HL-60/S4 (cell line): ENCODE measurements at regions not wholly inside any gene's neighbourhood (a gene's known extent, or its start where the extent isn't known, plus 50 kb on each side); places are given as distances from the start of the nearest gene placed in this dataset.
"Not testable (repeated sequence)": the region's sequence is repeated elsewhere in the genome, so short reads cannot be mapped to it uniquely, and the experiment has no call there.

Experiments
- in situ Hi-C: fragments of 300-500 bp; cut with MboI; formaldehyde crosslinking; loops from 2 replicates; pipeline ENCODE4 v1.14.3; 2022; ENCODE audit warnings: low sequenced_read_pairs

DNA sequence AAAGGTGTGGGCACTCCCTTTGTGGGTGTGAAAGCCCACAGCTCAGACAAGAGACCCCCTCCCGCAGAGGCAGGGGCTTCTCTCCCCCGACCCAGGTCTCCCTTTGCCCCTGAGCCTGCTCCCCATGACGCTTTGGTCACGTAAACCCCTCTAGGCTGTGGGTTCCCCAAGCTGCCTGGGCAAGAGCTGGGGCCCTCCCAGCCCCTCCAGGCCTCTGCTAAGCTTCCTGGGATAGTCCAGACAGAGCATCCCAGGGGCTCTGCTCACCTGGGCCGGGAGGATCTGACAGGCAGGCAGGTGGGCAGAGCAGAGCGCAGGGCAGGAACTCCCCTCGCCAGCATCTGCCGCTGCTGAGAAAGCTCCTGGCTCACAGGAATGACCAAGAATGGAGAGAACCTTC is 177.3 kb downstream of the BANP start:
- in situ Hi-C loops: no loop called here

- in situ Hi-C loops: not testable (repeated sequence)
Observed at GRCh38 chr16:88129133-88129532, 177.9 kb downstream of the BANP start.

- in situ Hi-C loops: no loop called here
Observed at GRCh38 chr16:88130016-88130415, 178.8 kb downstream of the BANP start.

DNA sequence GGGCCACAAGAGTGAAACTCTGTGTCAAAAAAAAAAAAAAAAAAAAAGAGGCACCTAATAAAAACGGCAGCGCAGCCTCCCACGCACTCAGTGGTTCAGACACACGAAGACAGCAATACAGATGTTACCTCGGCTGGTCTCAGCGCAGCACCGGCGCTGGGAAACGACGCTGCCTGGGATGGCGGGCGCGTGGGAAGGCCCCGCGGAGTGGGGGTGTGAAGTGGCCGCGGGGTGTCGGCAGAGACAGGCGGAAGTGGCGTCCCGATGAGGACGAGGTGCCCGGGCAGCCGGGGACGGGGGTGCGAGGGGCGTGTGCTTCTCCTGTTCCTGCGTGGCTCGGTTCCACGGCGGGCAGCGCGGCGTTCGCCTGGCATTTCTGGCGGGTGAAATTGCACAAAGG is 179.4 kb downstream of the BANP start:
- in situ Hi-C loops: no loop called here

DNA sequence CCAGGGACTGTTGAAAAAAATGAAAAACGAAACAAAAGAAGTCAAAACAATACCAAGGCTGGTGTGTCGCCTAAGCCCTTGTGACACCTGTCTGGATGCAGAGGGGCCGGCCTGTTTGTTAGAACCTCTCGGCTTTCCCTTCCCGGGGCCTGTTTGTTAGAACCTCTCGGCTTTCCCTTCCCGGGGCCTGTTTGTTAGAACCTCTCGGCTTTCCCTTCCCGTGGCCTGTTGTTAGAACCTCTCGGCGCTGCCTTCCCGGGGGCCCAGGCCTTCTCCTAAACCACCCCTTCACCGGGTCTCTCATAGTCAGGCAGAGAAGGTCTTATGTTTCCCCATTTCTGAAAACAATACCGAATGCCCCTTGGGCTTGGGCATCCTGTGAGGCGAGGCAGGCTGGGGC is 180.0 kb downstream of the BANP start:
- in situ Hi-C loops: no loop called here

- in situ Hi-C loops: no loop called here
Observed at GRCh38 chr16:88131966-88132365, 180.7 kb downstream of the BANP start.

GRCh38 chr16:88132836-88133506 is 181.7 kb downstream of the BANP start:
- in situ Hi-C loops: no loop called here

- in situ Hi-C loops: no loop called here
Observed at GRCh38 chr16:88133507-88133843, 182.2 kb downstream of the BANP start.

- in situ Hi-C loops: not testable (repeated sequence)
Observed at GRCh38 chr16:88134172-88134898, 183.1 kb downstream of the BANP start.

DNA sequence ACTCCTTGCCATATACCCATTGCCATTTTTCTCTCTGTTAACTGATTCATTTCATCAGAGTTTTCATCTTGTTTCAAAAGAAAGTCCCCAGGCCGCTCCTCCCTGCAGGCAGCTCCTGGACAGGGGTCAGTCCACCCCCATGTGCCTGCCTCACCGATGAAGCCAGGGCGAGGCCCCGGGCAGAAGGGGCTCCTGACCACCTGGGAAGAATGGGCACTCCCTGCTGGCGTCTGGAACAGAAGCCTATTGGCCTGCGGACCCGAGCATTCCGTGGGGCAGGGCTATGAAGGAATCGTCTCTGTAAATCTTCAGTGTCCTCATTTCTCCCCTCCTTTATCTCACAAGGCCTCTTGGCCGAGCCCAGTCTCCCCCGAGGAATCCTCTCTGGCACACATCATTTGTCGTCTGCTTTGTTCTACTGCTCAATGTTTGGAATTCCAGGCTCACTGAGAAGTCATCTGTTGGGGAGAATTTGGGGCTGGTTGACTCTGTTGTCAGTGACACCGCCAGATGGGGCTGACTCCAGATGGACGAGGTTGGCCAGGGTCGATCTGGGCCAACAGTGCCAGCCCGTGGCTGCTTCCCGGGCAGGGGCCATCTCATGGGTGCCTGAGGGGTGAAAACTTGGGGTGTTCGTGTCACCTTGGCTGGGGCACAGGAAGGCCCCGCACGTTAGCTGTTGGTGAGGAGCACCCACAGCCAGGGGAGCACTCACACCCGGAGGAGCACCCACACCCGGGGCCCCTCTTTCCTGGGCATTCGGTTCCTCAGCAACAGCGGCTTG is 183.9 kb downstream of the BANP start:
- in situ Hi-C loops: not testable (repeated sequence)

DNA sequence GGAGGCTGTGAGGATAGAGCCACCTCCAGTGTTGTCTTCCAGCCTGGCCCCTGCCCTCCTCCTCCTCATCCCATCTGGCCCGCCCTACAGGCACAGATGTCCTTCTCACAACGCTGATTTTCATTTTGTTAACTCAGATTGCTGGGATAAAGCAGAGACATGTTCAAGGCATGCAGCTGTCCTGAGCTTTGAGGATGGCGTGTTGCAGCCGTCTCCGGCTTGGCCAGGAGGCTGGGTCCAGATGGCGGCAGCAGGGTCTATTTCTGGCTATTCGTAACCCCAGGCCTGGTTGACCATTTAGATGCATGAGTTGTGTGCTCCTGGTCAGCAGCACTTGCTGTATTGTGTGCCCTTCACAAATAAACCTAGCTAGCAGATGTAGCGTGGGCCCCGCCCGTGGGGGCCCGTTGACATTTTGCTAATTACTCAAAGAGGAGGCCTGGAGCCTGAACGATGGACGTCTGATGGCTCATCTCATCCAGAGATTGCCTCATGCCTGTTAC is 185.0 kb downstream of the BANP start:
- in situ Hi-C loops: not testable (repeated sequence)

- in situ Hi-C loops: not testable (repeated sequence)
Observed at GRCh38 chr16:88136939-88137338, 185.7 kb downstream of the BANP start.

DNA sequence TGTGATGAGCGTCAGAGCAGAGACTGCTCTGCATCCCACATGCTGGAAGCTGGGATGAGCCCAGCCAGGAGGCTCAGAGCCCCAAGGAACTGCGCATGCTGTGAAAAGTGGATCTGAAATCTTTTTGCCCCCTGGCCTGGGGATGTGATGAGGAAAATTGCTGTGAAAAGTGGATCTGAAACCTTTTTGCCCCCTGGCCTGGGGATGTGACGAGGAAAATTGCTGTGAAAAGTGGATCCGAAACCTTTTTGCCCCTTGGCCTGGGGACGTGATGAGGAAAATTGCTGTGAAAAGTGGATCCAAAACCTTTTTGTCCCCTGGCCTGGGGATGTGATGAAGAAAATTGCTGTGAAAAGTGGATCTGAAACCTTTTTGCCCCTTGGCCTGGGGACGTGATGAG is 187.9 kb downstream of the BANP start:
- in situ Hi-C loops: not testable (repeated sequence)

DNA sequence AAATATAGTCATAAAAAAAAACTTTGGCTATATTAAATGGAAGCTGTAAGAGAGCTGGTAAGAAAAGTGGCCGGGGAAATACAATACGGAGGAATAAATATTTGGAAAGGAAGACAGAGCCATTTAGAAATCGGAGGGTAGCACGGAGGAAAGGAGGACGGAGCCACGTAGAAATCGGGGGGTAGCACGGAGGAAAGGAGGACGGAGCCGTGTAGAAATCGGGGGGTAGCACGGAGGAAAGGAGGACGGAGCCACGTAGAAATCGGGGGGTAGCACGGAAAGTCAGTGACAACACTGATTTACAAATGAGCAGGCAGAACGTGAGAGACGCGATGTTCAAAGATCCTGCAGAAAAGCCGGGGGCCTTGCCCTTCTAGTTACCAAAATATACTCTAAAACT is 189.0 kb downstream of the BANP start:
- in situ Hi-C loops: not testable (repeated sequence)

DNA sequence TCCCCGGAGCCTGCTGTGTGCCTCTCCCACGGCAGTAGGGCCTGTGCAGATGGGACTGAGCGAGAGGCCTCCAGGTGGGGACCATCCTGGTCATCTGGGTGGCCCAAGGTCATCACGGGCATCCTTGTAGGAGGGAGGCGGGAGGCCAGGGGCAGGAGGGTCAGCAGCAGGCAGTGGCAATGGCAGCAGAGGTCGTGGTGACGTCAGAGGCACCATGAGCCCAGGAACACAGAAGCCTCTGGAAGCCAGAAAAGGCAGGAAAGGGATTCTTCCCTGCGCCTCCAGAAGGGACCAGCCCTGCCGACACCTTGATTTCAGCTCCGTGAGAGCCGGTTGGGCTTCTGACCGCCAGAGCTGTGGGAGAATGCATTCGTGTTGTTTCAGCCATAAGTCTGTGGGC is 190.3 kb downstream of the BANP start:
- in situ Hi-C loops: no loop called here

DNA sequence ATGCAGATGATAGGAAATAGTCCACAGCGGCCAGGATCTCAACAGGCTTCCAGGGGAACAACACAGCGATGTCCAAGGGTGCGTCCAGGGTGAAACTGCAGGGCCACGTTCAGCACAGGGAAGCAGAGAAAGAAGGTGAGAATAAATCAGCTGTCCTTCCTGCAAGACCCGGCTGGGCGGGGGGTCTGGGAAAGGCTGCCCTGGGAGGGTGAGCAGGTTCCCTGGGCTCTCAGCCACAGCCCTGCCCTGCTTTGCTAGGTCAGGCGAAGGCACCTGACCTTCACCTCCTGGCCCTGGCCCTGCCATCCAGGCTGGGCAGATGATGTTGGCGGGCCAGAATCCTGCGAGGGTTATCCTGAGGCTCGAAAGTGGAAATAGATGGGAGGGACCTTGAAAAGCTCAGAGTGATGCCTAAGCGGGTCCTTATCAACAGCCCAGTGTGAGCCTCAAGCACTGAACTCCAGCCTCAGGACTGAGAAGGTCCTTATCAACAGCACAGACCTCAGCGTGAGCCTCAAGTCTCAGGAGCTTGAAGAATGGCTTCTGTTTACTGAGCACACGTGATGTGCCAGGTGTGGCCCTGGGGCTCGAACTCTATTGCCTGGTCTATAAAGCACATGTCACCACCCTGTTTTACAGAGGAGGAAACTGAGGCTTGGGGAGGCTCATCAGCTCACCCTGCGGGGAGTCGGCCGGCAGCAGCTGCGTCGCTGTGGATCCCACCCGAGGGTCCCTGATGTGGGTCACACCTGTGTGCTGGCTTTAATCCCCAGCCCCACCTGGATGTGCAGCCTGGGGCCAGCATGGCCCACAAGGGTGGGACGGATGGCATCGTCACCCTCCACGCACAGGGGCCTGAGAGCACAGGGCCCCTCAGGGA is 191.1 kb downstream of the BANP start:
- in situ Hi-C loops: not testable (repeated sequence)

DNA sequence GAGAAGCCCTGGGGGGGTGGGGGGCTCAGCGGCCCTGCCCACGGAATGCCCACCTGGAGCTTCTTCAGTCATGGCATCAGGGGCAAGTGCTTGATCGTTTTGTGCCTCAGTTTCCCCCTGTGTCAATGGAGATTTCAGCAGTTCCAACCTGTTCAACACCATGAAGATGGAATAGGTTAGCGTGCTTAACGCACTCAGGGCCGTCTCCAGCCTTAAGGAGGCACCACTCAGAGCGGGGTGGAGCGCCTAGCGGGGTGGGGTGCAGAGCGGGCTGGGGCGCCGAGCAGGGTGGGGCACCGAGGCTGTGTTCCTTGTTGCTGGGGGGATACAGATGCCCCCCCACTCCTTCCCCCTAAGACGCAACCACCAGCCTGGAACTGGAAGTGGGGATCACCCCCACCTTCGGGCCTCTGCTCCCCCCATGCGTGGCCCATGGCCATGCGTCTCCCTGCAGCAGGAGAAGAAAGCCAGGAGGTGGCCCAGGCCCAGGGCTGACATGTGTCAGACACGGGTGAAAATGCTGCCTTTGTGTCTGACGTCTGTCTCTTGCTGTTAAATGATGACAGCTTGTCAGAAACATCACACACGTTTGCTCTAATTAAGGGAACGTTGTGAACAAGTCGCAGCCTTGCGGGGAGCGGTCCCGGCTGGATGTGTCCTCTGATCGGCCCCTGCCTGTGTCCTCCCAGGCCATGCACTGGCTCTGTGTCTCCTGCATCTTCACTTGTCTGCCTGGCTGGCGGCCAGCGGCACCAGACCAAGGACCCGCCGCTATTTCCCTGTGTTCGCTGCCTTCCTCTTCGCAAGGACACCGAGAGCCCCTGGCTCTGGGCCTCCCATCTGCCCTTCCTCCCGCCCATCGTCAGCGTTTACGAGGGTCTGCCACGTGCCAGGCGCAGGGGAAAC is 192.1 kb downstream of the BANP start:
- in situ Hi-C loops: not testable (repeated sequence)

DNA sequence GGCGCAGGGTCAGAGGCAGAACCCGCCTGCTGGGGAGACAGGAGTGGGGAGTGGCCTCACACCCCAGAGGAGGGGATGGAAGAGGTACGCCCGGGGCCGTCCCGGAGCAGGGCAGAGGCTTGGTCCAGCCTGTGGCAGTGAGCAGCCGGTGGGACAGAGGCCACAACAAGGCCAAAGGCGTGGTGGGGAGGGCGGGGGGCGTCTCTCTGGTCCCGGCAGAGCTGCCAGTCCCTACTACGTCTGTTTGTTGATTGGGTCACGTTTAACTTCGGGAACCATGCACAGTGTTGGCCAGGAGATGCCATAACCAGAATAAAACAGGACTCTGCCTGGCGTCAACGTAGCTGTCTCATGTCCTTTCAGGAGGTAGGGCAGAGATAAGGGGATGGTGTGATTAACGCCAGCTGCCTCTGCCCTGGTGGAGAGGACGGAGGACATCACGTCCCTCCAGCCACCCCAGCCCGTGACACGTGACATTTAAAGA is 192.8 kb downstream of the BANP start:
- in situ Hi-C loops: no loop called here

- in situ Hi-C loops: not testable (repeated sequence)
Observed at GRCh38 chr16:88145376-88145775, 194.1 kb downstream of the BANP start.
